ENCODE measurements at regions not wholly inside any gene's neighbourhood (a gene's known extent, or its start where the extent isn't known, plus 50 kb on each side); places are given as distances from the start of the nearest gene placed in this dataset.

DNA sequence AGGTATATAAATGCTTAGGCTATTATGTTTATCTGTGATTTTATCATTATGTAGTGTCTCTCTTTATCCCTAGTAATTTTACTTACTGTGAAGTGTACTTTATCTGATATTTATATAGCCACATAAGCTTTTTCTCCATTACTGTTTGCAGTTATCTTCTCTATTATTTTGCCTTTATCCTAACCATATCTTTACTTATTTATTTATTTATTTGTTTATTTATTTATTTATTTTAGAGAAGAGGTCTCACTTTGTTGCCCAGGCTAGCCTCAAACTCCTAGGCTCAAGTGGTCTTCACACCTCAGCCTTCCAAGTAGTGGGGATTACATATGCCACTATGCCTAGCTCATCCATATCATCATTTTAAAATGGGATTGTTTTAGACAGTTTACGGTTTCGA lies 331.8 kb downstream of the C7orf25 start:
- intact Hi-C loops (cut with DNase I), result no loop called here
- no peak for ATAC-seq
- H3K36me3 ChIP-seq, result no peaks in the 10 kb centered on the region
- no peak for DNase-seq
- H3K4me3 ChIP-seq, result no peak overlapping the region
- no peak overlapping the region for H3K27ac ChIP-seq
- TF ChIP-seq, protein P1, sequence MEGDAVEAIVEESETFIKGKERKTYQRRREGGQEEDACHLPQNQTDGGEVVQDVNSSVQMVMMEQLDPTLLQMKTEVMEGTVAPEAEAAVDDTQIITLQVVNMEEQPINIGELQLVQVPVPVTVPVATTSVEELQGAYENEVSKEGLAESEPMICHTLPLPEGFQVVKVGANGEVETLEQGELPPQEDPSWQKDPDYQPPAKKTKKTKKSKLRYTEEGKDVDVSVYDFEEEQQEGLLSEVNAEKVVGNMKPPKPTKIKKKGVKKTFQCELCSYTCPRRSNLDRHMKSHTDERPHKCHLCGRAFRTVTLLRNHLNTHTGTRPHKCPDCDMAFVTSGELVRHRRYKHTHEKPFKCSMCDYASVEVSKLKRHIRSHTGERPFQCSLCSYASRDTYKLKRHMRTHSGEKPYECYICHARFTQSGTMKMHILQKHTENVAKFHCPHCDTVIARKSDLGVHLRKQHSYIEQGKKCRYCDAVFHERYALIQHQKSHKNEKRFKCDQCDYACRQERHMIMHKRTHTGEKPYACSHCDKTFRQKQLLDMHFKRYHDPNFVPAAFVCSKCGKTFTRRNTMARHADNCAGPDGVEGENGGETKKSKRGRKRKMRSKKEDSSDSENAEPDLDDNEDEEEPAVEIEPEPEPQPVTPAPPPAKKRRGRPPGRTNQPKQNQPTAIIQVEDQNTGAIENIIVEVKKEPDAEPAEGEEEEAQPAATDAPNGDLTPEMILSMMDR (IDR thresholded peaks at IDR 0.05), result no peak
- H3K9me3 ChIP-seq, result peaks cover 0 to 39% (median 10%) of the 10 kb centered on the region in 11 donors
- no peaks in the 10 kb centered on the region for H3K4me1 ChIP-seq
- H3K27me3 ChIP-seq, result peaks cover 0 to 5% (median 0%) of the 10 kb centered on the region in 7 donors
- WGBS, 2 donors, result 95 to 98% methylated on average over 2 of the region's 2 CpGs

DNA sequence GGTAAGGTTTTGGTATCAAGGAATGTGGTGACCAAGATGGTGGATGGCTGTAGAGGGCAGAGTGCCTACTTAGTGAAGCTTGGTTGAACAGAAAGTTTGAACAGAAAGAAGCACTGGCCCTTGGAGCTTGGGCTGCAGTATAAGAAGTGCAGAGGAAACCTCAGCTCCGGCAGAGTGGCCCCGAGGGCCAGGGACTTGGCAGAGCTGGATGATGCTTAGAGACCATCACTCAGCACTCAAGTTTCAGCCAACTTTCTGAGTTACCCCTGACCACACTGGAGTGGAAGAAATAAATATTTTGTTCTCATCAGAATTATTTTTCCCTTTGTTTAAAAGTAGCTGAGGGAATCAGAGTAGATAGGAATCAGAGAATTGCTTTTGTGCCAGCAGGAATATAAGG lies 336.7 kb downstream of the C7orf25 start:
- H3K27ac ChIP-seq, result no peak overlapping the region

DNA sequence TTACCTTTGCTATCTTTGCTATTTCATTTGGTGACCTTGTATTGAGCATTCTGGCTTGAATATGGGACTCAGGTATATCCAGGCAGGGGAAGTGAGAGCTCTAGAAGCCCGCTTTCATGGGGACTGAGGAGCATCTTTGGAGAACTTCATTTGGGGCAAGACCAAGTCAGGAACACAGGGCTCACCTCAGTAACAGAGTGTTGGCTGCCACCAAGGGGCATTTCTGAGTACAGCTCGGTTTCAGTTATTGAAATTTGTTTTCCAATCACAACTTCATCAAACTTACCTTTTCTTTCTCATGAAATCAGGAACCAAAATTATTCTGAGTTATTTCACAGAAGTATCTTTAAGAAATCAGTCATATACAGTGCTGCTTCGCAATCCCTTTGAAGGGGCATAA lies 337.2 kb downstream of the C7orf25 start:
- WGBS, 2 donors, result 81 to 83% methylated on average over 3 of the region's 3 CpGs
- peaks cover 0 to 14% (median 9%) of the 10 kb centered on the region in 11 donors for H3K9me3 ChIP-seq
- intact Hi-C loops (cut with DNase I), result loop anchor here in 1 of 10 donors (10.0 kb wide), 1 partner anchor 590 kb away; no protein-coding TSS in a partner anchor
- no peak overlapping the region for H3K4me3 ChIP-seq
- peaks cover 0 to 5% (median 0%) of the 10 kb centered on the region in 7 donors for H3K27me3 ChIP-seq
- ATAC-seq, result no peak
- TF ChIP-seq, protein P1 (IDR thresholded peaks at IDR 0.05), result peak in 4 of 9 donors; percentile 7 to 26 (median 13)
- no peak for DNase-seq
- H3K36me3 ChIP-seq, result no peaks in the 10 kb centered on the region
- H3K4me1 ChIP-seq, result no peaks in the 10 kb centered on the region
- no peak overlapping the region for H3K27ac ChIP-seq

More for the DNA sequence above, 336.7 kb downstream of the C7orf25 start:
- TF ChIP-seq, protein P1 (IDR thresholded peaks at IDR 0.05), result no peak
- ATAC-seq, result no peak
- DNase-seq, result no peak
- WGBS, 2 donors, result 41 to 44% methylated on average over 2 of the region's 2 CpGs
- H3K27me3 ChIP-seq, result peaks cover 0 to 5% (median 0%) of the 10 kb centered on the region in 7 donors
- no peaks in the 10 kb centered on the region for H3K36me3 ChIP-seq
- H3K9me3 ChIP-seq, result peaks cover 0 to 19% (median 10%) of the 10 kb centered on the region in 11 donors
- H3K4me1 ChIP-seq, result no peaks in the 10 kb centered on the region
- intact Hi-C loops (cut with DNase I), result loop anchor here in 1 of 10 donors (10.0 kb wide), 1 partner anchor 590 kb away; no protein-coding TSS in a partner anchor
- H3K4me3 ChIP-seq, result no peak overlapping the region

DNA sequence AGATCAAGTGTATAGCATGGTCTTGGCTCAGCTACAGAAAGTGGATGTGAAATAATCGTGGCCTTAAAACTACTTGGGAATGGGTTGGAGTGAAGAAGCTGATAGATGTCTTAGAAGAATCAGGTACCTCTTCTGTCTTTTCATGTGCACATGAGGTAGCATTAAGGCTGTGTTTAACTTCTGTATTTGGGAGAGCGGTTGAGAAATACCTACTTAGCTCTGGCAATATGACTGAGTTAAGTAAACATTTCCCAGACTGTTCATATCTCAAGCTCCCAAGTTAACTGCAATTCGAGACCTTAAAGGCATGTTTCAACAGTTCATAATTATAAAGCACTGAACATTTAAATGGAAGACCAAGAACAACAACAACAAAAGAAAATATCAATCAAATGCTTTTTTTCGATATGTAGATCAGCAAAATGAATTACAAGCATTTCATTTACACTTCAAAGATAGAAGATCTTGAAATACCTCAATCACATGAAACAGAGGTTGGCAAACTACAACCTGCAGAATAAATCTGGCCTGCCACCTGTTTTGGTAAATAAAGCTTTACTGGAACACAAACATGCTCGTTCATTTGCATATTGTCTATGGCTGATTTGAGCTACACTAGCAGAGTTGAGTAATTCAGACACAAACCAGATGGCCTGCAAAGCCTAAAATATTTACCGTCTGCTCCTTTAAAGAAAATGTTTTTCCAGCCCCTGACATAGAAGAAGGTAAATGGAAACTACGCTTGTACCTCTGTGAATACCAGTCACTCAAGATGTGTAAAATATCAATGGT lies 337.1 kb upstream of the GLI3 start:
- ATAC-seq (no peak), DNase-seq (no peak)
- H3K27me3 ChIP-seq, result peaks cover 0 to 5% (median 0%) of the 10 kb centered on the region in 7 donors
- 64 to 66% methylated on average over 7 of the region's 7 CpGs for WGBS, 2 donors
- no peak overlapping the region for H3K27ac ChIP-seq
- intact Hi-C loops (cut with DNase I), result loop anchor here in 1 of 10 donors (10.0 kb wide), 1 partner anchor 589 kb away; no protein-coding TSS in a partner anchor
- TF ChIP-seq, protein P1 (IDR thresholded peaks at IDR 0.05), result no peak
- H3K4me1 ChIP-seq, result no peaks in the 10 kb centered on the region
- no peak overlapping the region for H3K4me3 ChIP-seq
- peaks cover 0 to 8% (median 3%) of the 10 kb centered on the region in 11 donors for H3K9me3 ChIP-seq
- H3K36me3 ChIP-seq, result no peaks in the 10 kb centered on the region

Data from heart right ventricle (tissue), 16 donors.